ENCODE measurements at regions not wholly inside any gene's neighbourhood (a gene's known extent, or its start where the extent isn't known, plus 50 kb on each side); places are given as distances from the start of the nearest gene placed in this dataset.

- H3K9me3 ChIP-seq (ENCODE audit: control insufficient read depth in 4 of 4, low read length in 3 of 4): no peaks in the 10 kb centered on the region
- H3K9ac ChIP-seq (ENCODE audit: low read depth in 1 of 2, low read length in 2 of 2): no peak overlapping the region
- 96% methylated on average over 12 of the region's 12 CpGs for WGBS
- no peaks in the 10 kb centered on the region for H3K36me3 ChIP-seq (ENCODE audit: control insufficient read depth in 4 of 4, insufficient read depth in 3 of 4, low read depth in 1 of 4, low read length in 3 of 4)
- no peaks in the 10 kb centered on the region for H3K27me3 ChIP-seq (ENCODE audit: control insufficient read depth in 4 of 4, insufficient read depth in 4 of 4, low read length in 3 of 4)
- peaks cover 2 to 30% (median 20%) of the 10 kb centered on the region in 4 donors for H3K4me1 ChIP-seq (ENCODE audit: control insufficient read depth in 4 of 4, insufficient read depth in 4 of 4, low read length in 3 of 4)
- TF ChIP-seq FOXA2 (IDR thresholded peaks at IDR 0.05) (no peak), ATF3 (IDR thresholded peaks at IDR 0.05) (no peak), HNF4A (conservative IDR thresholded peaks at IDR 0.05) (no peak), MAX (IDR thresholded peaks at IDR 0.05) (no peak), RAD21 (IDR thresholded peaks at IDR 0.05) (no peak), JUND (IDR thresholded peaks at IDR 0.05) (no peak), CTCF (IDR thresholded peaks at IDR 0.05; ENCODE audit: low read depth, low read length, missing input control) (no peak), YY1 (IDR thresholded peaks at IDR 0.05) (no peak), EGR1 (IDR thresholded peaks at IDR 0.05; ENCODE audit: low read depth in 2 of 2) (no peak), HNF4G (IDR thresholded peaks at IDR 0.05) (no peak), FOXA1 (IDR thresholded peaks at IDR 0.05) (no peak), ZBTB33 (IDR thresholded peaks at IDR 0.05) (no peak), GABPA (IDR thresholded peaks at IDR 0.05 in 1 of 2, conservative IDR thresholded peaks at IDR 0.05 in 1 of 2) (no peak), TAF1 (conservative IDR thresholded peaks at IDR 0.05) (no peak), REST (IDR thresholded peaks at IDR 0.05) (no peak), RXRA (IDR thresholded peaks at IDR 0.05) (no peak), NR2F2 (IDR thresholded peaks at IDR 0.05) (no peak)
- no peak overlapping the region for H3K4me3 ChIP-seq (ENCODE audit: low read depth in 1 of 3, low read length in 3 of 3)
- DNase-seq (ENCODE audit: low spot score): no peak
- no peak overlapping the region for H3K27ac ChIP-seq (ENCODE audit: low read depth in 1 of 2, low read length in 2 of 2)
These were observed 271.8 kb upstream of the HS6ST1 start for GRCh38 chr2:128590309-128591021.

Measured in liver (tissue), 8 donors.